NCI-H187 treated with DMSO at 0.1 percent for 48 hours (cell line): ENCODE measurements at regions not wholly inside any gene's neighbourhood (a gene's known extent, or its start where the extent isn't known, plus 50 kb on each side); places are given as distances from the start of the nearest gene placed in this dataset.
"Not testable (repeated sequence)": the region's sequence is repeated elsewhere in the genome, so short reads cannot be mapped to it uniquely, and the experiment has no call there.

Experiments
- DNase-seq: peaks from one replicate; lab custom pipeline; 2025; lab: John Stamatoyannopoulos, UW

DNA sequence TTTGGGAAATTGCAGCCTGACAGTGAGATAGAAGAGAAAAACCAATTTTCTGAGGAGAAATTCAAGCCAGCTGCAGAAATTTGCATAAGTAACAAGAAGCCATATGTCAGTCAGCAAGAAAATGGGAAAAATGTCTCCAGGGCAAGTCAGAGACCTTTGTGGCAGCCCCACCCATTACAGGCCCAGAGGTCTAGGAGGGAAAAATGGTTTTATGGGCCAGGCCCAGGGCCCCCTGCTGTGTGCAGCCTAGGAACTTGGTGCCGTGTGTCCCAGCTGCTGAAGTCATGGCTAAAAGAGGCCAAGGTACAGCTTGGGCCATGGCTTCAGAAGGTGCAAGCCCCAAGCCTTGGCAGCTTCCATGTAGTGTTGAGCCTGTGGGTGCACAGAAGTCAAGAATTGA, 296.1 kb downstream of the TTC6 start:
- not testable (repeated sequence) for DNase-seq

DNA sequence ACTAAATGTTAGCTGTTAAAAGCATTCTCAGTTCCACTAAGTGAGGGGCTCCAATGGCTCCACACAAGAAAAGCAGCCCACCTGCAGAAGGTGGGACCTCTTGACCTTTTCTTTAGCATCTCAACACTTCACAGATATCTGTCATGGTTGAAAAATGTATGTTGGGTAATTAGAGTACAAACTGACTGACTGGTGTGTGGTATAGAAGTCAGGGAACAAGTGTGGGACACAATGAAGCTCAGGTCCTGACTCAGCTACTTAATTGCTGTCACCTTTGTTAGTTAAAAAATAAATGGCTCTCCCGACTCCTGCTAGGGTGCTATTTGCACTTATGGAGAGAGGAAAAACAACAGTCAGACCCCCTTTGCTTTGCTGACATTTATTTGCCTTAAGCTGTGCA, 299.0 kb downstream of the TTC6 start:
- DNase-seq: no peak

DNA sequence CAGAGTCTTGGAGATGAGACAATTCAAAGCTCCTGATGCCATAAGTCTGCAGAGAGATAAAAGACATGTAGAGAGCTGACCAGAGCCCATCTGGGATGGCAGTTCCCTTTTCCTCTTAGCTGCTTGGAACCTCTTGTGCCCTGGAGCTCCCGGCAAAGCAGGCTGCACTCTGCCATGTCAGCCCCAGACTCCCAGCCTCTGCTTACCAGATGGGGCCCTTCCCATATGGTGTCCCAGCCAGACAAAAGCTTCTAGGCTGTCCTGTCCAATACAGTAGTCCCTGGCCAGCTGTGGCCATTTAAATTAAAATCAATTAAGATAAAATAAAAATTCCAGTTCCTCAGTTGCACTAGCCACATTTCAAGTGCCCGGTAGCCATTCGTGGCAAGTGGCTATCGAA, 303.9 kb downstream of the TTC6 start:
- no peak for DNase-seq

DNA sequence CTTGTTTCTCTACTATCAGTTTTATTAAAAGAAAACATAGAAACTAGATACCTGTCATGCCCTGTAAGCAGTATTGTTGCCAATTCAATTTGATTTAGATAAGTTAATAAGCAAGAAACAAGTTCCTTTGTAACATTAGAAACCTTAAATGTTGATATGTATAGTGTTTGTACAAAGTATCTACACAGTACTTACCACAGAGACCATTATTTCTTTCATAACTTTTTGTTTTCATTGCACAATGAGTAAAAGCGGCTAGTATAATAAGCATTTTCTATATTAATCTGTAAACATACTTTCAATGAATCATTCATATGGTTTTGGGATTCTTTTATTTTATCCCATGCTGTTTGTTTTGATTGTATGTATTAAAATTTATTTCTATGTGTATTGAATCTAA, 305.1 kb downstream of the TTC6 start:
- no peak for DNase-seq

DNA sequence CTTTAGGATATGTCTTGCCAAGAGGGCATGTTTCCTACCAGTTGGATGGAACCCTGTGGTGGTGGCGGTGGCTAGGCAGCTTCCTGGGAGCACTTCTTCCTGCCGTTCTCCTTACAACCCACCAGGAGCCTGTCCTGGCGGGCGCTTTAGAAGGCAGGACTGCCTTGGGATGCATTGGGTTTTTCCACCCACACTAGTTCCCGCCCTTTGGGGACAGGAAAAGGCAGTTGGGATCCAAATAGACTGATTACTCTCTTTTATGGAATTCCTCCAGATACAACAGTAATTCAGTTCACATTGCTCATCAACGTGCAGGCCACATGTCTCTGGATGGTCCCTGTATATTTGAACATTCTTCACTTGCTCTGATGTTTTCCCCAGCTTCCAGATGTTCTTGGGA, 305.7 kb upstream of the SSTR1 start:
- DNase-seq: no peak

DNA sequence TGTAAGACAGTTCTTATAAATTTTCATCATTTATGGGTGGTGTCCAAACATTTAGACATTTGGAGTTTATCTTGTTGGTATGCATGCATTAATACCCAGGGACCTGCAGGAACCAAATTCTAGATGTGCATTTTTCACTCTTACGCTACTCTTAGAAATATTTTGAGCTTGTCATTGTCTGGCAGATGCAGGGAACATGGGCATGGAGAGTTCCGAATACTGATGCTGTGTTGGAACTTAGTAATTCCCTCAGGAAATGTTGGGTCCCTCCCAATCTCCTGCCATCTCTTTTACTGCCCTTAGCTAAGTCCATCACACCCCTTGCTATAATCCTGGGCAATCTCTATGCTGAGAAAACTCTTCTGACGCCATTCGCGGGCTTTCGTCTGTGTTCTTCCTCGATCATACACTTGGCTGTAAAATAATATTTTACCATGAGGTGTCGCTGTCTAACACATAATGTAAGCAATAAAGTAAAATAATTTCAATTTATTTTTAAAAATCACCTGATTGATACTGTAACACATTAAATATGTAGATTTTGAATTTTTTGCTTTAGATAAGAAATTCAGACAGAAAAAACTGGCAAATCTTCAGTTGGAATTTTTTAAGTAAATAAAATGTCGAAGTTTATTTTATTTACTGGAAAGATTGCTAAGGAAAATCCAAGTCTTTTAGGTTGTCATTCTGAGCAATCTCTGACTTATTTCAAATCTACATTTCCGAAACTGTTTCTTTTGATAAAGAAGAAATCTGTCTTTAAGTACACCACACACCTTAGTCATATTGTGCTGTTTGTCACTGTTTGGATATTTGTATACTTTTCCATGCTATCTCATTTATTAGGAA, 304.1 kb upstream of the SSTR1 start:
- DNase-seq: no peak

DNA sequence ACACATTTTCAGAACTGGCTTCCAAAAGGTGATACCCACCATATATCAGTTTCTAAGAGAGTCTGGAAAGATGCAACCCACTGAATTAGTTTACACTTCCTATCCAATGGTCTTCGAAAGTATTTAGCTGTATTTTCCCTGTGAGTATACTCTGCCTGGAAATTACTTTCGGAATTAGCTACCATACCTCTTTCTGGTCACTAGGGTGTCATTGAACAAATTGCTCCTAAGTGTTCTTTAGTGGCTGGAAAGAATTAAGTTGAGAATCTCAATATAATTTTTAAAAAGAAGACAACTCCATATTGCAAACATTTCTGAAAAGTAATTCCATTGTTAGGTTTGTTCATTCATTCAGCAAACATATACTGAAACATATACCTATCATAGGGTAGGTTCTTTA, 283.1 kb upstream of the SSTR1 start:
- DNase-seq: no peak

DNA sequence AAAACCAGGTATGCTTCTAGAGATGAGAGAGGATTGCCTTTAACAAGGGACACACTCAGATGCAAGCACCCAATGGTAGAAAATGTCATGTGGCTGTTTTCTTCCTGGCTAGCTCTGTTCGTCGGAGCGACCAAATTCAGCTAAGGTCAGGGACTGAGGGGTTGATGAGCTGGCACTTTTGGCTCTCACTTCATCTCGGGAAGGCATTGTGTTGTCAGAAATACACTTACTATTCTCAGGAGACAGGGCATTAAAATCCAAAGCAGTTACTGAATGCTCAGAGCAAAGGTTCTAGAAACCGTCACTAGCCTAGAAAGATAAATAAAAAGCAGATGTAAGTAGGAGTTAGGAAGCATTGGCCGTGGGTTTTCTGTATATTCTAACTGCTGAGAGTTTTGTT, 275.7 kb upstream of the SSTR1 start:
- DNase-seq: no peak

DNA sequence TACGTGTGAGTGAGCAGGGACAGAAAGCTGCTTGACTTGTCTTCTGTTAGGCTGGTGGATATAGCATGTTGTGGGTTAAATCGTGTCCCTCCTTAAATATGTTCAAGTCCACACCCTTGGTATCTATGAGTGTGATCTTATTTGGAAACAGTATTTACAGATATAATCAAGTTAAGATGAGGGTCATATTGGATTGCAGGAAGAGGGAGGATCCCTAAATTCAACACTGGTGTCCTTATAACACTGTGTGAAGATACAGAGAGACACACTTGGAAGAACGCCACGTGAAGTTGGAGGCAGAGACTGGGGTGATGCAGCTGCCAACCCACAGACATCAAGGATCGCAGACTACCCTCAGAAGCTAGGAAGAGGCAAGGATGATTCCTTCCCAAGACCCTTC, 275.2 kb upstream of the SSTR1 start:
- DNase-seq: no peak

DNA sequence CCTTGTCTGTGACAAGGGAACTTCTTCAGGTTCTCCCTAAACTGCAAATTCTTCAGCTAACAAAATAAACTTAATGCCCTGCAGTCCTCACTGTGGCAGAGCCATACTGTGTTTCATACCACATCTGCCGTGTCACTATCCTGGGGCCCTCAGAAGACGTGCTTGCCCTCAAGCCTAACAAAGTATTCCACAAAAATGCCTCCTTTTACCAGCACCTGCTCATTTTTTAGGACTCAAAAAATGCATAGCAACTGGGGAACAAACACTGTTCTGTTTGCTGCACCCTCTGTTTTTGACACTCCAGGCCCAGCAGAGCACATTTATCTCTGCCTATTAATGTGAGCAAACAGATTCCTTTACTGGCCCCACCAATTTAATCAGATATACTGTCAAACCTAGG, 270.7 kb upstream of the SSTR1 start:
- no peak for DNase-seq

DNA sequence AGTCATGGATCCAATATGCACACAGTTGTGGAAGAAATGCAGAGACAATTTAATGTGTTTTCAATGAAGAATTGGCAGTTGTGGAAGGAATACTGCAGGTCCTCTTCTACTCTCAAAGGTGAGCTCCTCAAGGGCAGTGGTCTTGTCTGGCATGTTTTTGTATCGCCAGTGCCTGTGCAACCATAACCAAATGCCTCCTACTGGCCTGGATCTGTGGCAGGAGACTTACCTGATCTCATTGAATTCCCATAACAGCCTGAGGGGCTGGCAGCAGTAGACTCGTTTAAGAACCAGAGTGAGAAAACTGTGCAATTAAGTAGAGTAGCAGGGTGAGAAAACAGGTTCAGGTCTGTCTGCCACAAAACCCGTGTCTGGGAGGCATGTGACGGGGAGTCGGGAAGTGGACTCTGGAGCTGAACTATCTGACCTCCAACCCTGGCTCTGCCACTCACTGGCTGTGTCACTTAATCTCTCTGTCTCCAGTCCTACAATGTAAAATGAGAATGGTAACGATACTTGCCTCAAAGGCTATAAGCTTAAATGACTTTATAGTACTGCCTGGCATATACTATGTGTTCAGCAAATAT, 268.2 kb upstream of the SSTR1 start:
- no peak for DNase-seq

DNA sequence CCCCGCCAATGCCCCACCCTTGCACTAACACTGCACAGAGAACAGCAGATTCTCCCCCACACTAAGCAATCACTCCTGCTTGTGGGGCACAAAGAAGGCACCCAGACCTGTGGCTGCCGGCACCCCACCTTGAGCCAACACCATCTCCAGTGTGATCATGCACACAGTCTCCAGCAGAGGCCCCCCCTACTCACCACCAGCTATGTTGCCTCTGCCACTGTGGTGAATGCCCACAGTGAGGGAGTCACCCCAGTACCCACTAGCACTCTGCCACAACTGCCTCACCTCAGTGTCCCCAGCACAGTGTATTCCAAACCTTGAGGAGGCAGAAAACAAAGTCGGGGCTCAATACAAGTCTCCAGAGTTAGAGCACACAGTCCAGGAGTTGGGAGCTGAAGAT, 261.7 kb upstream of the SSTR1 start:
- DNase-seq: no peak

DNA sequence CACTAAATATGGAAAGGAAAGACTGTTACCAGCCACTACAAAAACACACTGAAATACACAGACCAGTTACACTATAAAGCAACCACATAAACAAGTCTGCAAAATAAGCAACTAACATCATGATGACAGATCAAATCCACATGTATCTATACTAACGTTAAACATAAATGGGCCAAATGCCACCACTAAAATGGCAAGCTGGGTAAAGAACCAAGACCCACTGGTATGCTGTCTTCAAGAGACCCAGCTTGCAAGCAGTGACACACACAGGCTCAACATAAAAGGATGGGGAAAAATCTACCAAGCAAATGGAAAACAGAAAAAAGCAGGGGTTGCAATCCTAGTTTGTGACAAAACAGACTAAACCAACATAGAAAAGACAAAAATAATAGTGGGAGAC, 260.9 kb upstream of the SSTR1 start:
- no peak for DNase-seq

DNA sequence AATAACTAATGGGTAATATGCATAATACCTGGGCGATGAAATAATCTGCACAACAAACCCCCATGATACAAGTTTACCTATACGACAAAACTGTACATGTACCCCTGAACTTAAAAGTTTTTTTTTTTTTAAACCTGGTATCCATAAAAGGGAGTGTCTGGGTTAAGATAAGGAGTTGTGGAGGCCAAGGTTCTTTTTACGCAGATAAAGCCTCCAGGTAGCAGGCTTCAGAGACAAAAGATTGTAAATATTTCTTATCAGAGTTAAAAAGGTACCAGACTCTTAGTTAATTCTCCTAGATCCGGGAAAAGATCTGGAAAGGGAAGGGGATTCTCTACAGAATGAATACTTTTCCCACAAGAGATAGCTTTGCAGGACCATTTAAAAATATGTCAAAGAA, 259.4 kb upstream of the SSTR1 start:
- no peak for DNase-seq

DNA sequence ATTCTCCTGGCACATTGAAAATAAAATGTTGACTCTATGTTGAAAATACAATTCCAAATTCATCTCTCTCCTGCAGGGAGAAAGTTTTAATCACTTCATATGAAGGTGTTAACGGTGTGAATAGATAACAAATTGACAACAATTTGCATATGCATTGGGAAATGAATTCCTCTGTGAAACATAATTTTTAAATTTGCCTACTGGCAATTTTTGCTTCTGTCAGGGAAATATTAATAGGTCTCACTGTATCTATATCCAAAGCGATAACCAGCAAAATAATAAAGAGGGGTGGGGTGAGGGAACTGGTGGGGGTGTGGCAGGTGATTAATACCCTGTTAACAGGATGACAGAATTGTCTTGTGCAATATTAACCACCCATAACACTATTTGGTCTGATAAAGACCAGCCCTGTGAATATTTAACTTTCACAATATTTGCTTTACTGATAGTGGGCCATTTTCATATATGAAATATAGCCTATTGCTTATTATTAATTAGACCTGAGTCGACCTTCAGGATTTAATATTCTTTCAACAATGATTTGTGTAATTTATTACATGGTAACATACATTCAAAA, 239.0 kb upstream of the SSTR1 start:
- DNase-seq: no peak

DNA sequence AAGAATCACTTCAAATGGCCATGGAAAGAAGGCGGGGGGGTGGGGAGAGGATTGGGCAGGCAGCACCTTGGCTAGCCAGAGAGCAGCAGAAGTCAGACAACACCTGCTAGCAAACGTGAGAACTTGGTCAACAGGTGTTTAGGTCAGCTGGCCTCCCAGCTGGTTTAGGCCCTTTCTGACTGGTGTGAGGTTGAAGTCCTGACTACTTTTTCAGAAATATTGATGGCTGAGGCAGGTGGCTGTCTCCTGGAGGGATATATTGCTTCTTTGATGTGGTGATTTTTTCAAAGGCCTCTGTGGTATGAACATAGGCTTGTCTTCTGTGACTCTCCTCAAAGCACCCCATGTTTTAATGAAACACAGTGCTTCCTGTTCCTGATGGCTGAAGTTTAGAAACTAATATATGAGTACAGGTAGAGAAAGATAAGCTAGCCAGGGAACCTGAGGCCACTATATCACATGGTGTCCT, 238.2 kb upstream of the SSTR1 start:
- no peak for DNase-seq

DNA sequence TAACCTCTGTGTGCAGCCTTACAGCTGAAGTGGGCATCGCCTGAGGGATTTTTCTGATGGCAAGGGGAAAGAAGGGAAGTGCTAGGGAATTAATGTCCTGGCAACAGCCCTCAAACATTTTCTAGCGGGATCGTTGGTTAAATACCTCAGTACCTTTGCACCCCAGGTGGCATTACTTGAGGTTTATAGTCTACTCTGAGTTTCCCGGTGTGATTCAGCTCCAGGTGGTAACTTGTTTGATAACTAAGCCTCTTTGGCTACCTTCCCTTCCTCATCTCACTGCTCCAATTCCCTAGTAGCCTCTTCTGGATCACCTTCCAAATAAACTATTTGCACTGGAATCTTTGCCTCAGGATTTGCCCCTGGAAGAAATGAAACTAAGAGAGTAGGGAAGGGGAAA, 237.0 kb upstream of the SSTR1 start:
- no peak for DNase-seq

DNA sequence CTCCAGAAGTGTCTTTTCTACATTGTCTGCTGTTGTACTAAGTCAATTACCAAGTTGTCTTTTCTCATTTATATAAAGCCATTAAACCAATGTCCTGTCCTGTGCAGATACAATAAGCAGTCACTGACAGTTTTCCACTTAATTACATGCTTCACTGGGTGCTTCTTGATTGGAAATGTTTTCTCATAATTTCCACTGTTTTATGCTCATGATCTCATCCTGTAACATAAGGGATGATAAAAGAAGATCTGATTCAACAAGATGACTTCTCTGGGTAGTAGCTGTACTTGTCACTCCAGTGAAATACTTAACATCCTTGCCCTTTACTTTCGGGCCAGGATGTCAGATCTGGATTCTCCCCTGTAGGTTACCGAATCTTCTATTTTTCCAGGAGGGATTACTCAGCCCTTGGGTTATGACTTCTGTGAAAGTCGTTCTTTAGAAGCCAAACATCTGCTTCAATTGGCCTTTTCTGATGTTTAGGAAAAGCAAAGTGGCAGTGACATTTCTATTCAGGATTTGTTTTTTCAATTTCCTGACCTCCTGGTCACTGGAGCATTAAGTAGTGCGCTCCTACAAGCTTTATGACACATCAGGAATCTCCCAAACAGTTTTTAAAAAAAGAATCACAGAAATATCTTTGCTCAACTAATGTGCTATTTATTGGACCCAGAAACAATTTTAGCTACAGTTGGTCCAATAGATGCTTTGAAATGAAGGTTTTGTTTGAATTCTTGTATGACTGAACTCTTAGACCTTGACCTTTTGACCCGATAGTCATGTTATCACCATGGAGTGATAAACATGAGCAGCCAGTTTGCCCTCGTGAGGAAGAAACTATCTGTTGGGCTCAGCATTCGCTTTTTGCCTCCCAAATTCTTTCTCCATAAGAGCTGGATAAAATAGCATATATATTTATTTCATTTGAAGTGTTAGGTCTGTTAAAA, 234.5 kb upstream of the SSTR1 start:
- no peak for DNase-seq

DNA sequence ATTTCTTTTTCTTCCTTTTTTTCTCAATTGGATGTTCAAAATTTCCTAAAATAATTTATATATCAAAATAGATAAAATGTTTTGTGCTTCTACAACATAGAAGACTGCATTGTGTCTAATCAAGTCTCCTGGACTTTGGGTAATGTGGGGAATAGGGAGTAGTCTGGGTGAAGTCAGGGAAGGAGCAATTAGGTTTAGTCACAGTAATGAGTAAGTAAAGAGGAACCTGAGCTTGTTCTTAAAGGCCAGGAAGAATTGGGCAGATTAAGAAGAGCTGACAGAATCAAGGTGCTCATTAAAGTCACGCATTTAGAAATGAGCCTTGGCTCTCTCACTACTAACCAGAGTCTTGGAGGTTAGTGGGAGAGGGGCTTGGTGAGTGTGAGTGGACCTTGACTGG, 233.3 kb upstream of the SSTR1 start:
- no peak for DNase-seq

DNA sequence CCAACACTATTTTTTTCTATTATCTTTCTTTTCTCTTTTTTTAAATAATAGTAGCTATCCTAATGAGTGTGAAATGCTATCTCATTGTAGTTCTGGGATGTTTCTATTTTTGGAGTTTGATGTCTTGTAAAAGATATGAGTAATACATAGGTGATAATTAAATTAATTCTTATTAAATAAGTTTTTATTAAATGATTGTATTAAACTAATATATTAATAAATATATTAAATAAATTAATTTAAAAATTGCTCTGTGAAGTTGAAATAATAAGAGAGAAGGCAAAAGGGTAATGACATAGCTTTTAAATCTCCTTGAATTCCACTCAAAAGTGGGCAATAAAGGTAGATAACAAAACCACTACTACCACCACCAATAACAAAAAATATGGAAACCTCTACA, 230.2 kb upstream of the SSTR1 start:
- no peak for DNase-seq

DNA sequence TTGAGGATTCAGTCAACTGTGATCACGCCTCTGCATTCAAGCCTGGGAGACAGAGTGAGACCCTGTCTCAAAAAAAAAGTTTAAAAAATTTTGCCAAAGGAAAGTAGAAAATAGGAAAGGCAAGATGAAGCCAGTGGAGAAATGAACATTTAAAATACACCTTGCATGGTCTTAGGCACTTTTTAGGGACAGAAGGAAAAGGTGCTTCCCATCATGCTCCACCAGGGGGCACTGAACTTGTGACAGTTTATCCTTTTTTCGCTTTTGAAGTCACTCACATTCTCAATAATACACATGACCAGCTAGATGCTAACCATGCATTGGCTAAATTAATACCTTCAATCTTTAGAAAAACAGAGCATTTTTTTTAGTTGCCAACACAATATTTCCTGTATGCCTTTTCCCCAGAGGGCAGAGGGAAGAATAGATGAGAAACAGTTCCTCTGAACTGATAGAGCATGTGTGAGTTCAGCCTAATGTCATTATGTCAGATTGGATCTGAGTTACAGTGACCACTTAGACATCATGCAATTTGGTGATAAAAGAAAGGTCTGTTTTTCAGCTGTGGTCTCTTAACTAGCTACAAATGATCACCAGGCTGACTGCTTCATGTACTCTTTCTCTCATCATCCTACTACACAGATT, 221.8 kb upstream of the SSTR1 start:
- no peak for DNase-seq

DNA sequence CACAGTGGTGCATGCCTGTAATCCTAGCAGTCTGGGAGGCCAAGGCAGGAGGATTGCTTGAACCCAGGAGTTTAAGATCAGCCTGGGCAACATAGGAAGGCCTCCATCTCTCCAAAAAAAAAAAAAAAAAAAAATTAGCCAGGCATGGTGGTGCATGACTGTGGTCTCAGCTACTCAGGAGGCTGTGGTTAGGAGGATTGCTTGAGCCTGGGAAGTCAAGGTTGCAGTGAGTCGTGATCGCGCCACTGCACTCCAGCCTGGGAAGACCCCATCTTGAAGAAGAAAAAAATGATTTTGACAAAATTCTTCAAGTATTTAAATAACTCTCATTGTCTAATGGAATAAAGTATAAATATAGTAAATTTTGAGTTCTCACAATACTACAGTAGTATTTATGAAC, 219.2 kb upstream of the SSTR1 start:
- no peak for DNase-seq
